ENCODE measurements at regions not wholly inside any gene's neighbourhood (a gene's known extent, or its start where the extent isn't known, plus 50 kb on each side); places are given as distances from the start of the nearest gene placed in this dataset.

DNA sequence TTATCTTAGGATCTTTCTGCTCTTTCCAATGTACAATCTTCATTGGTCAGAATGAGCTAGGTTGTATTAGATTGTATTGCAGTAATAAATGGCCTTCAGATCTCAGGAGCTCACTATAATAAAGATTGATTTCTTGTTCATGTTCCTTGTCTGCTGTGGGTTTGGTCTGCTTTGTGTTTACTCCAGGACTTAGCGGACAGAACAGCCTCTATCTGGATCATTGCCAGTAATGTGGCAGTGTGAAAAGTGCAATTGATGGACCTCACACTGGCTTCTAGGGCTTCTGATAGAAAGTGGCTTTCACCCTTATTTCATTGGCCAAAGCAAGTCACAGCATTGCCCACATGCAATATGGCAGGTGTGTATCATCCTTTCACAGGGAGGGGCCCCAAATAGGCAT, 81.2 kb downstream of the BTG1 start:
- peak overlapping the region in 1 of 2 donors; percentile 53 for H3K27ac Mint-ChIP-seq

DNA sequence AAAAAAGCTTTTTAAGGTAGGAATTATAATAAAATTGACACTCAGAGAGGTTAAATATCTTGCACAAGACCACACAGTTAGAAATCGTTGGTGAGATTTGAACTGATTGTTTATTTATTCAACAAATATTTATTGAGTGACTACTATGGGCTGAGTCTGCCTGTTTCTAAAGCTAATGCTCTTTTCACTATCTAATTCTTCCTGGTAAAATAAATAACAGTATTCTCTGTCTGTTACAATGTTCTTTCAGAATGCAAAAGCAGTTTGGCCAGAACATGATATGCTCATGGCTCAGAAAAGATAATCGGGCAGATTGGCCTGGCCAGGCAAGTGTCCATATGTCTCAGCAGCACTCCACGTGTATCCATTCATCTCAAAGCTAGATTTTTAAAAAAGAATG, 82.0 kb downstream of the BTG1 start:
- ChIA-PET CTCF (interaction anchor here in 1 of 2 donors (0.5 kb wide), 1 partner anchor 24 kb away, joined by 3 read pairs; no protein-coding TSS in a partner anchor), POLR2A (interaction anchor here (0.6 to 1.0 kb wide), 2 partner anchors 30 to 66 kb away, joined by 4 read pairs; no protein-coding TSS in a partner anchor)
- no peaks in the 10 kb centered on the region for H3K9me3 ChIP-seq
- no peak for DNase-seq
- Mint-ChIP-seq H3K4me1 (peaks cover 63 to 69% (median 69%) of the 10 kb centered on the region in 3 donors), H3K9me3 (no peaks in the 10 kb centered on the region), H3K4me3 (no peak overlapping the region), H3K27ac (peak overlapping the region in 1 of 2 donors; percentile 16), H3K27me3 (no peaks in the 10 kb centered on the region), H3K36me3 (peaks cover 13% of the 10 kb centered on the region)
- H3K4me3 ChIP-seq (ENCODE audit: control insufficient read depth in 1 of 2, extremely low read depth in 1 of 2, low read length in 1 of 2), result no peak overlapping the region
- H3K4me1 ChIP-seq (ENCODE audit: control insufficient read depth in 1 of 2, extremely low read depth in 1 of 2, insufficient read depth in 2 of 2, low read length in 2 of 2), result peaks cover 13 to 23% of the 10 kb centered on the region in 2 experiments
- no peaks in the 10 kb centered on the region for H3K36me3 ChIP-seq (ENCODE audit: control insufficient read depth in 2 of 2, extremely low read depth in 1 of 2, insufficient read depth in 1 of 2, low read length in 1 of 2)
- no peak for ATAC-seq (replicated peaks in 1 of 4)
- WGBS (ENCODE audit: insufficient coverage), result 100% methylated on average over 1 of the region's 3 CpGs
- H3K27ac ChIP-seq (ENCODE audit: low read length), result no peak overlapping the region
- H3K27me3 ChIP-seq (replicated peaks in 1 of 2; ENCODE audit: control insufficient read depth in 2 of 2, extremely low read depth in 1 of 2, insufficient read depth in 2 of 2, low read length in 1 of 2), result no peaks in the 10 kb centered on the region

More for the DNA sequence above, 81.2 kb downstream of the BTG1 start:
- H3K9me3 ChIP-seq, result no peaks in the 10 kb centered on the region
- peak overlapping the region; percentile 11 for H3K27ac ChIP-seq (ENCODE audit: low read length)
- no peaks in the 10 kb centered on the region for H3K27me3 Mint-ChIP-seq
- H3K4me3 Mint-ChIP-seq, result no peak overlapping the region
- DNase-seq (no peak), ATAC-seq (replicated peaks in 1 of 4) (no peak)
- H3K36me3 ChIP-seq (ENCODE audit: control insufficient read depth in 2 of 2, extremely low read depth in 1 of 2, insufficient read depth in 1 of 2, low read length in 1 of 2), result no peaks in the 10 kb centered on the region
- WGBS (ENCODE audit: insufficient coverage), result no CpG with 5 or more reads among the region's 1 CpG
- peaks cover 13% of the 10 kb centered on the region for H3K36me3 Mint-ChIP-seq
- ChIA-PET CTCF (interaction anchor here in 1 of 2 donors (0.5 to 1.3 kb wide), 3 partner anchors 23 to 253 kb away, joined by 3 to 4 read pairs (median 3); no protein-coding TSS in a partner anchor), POLR2A (interaction anchor here in 1 of 2 donors (0.6 kb wide), 1 partner anchor 10 kb away, joined by 5 read pairs; no protein-coding TSS in a partner anchor)
- no peaks in the 10 kb centered on the region for H3K27me3 ChIP-seq (replicated peaks in 1 of 2; ENCODE audit: control insufficient read depth in 2 of 2, extremely low read depth in 1 of 2, insufficient read depth in 2 of 2, low read length in 1 of 2)
- H3K4me1 ChIP-seq (ENCODE audit: control insufficient read depth in 1 of 2, extremely low read depth in 1 of 2, insufficient read depth in 2 of 2, low read length in 2 of 2), result peaks cover 6 to 15% of the 10 kb centered on the region in 2 experiments
- H3K4me1 Mint-ChIP-seq, result peaks cover 58 to 63% (median 61%) of the 10 kb centered on the region in 3 donors
- no peaks in the 10 kb centered on the region for H3K9me3 Mint-ChIP-seq
- no peak overlapping the region for H3K4me3 ChIP-seq (ENCODE audit: control insufficient read depth in 1 of 2, extremely low read depth in 1 of 2, low read length in 1 of 2)

DNA sequence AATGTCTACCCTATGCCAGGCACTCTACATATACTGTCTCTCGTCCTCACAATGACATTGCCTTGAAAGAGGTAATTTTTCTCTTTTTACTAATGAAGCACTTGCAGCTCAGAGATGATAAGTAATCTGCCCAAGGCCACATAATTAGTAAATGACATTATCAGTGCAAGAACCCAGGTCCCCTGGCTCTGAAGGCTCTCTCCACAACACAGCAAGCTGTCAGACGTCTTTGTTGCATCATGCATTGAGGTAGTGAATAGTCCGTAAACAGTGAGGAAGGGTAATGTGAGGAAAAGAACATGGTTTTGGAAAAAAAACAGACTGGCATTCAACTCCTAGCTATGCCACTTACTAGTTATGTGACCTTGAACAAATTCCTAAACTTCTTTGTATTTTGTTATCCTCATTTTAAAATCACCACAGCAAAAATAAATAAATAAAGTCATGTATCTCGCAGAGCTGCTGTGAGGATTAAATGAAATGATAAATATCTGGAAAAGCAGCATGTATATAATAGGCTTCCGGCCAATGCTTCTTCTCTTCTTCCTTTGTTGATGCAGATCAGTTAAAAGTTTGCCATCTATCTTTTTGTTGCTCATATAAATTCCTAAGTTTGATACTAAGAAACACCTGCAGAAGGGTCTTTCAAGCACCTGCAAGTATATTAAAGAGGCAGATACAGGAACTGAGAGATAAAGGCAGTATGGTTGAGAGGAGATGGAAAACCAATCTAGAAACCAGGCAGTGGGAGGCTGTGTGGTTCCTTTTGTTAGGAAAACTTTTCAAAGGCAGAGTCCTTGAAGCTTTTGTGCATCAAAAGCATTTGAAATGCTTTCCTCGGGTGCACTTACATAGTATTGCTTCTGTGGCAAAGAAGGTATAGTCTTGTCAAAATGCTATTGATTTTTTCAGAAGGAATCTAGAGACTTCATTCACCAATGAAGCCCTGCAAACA, 82.8 kb downstream of the BTG1 start:
- ATAC-seq (replicated peaks in 1 of 4), result no peak
- peak overlapping the region; percentile 7 to 62 for H3K27ac Mint-ChIP-seq
- H3K4me1 Mint-ChIP-seq, result peaks cover 71 to 77% (median 76%) of the 10 kb centered on the region in 3 donors
- H3K4me3 Mint-ChIP-seq, result peak overlapping the region in 1 of 3 donors; percentile 19
- Histone ChIP-seq H3K4me1 (ENCODE audit: control insufficient read depth in 1 of 2, extremely low read depth in 1 of 2, insufficient read depth in 2 of 2, low read length in 2 of 2) (peaks cover 16 to 29% of the 10 kb centered on the region in 2 experiments), H3K27me3 (replicated peaks in 1 of 2; ENCODE audit: control insufficient read depth in 2 of 2, extremely low read depth in 1 of 2, insufficient read depth in 2 of 2, low read length in 1 of 2) (no peaks in the 10 kb centered on the region), H3K9me3 (no peaks in the 10 kb centered on the region), H3K27ac (ENCODE audit: low read length) (no peak overlapping the region), H3K4me3 (ENCODE audit: control insufficient read depth in 1 of 2, extremely low read depth in 1 of 2, low read length in 1 of 2) (no peak overlapping the region), H3K36me3 (ENCODE audit: control insufficient read depth in 2 of 2, extremely low read depth in 1 of 2, insufficient read depth in 1 of 2, low read length in 1 of 2) (no peaks in the 10 kb centered on the region)
- no peaks in the 10 kb centered on the region for H3K9me3 Mint-ChIP-seq
- H3K27me3 Mint-ChIP-seq, result no peaks in the 10 kb centered on the region
- CTCF ChIA-PET, result interaction anchor here in 1 of 2 donors (0.6 kb wide), 1 partner anchor 10 kb away, joined by 3 read pairs; no protein-coding TSS in a partner anchor
- no peak for DNase-seq
- POLR2A ChIA-PET, result interaction anchor here (1.0 kb wide), 2 partner anchors 66 to 79 kb away, joined by 3 to 4 read pairs; no protein-coding TSS in a partner anchor
- peaks cover 13% of the 10 kb centered on the region for H3K36me3 Mint-ChIP-seq
- no CpG with 5 or more reads among the region's 6 CpGs for WGBS (ENCODE audit: insufficient coverage)

DNA sequence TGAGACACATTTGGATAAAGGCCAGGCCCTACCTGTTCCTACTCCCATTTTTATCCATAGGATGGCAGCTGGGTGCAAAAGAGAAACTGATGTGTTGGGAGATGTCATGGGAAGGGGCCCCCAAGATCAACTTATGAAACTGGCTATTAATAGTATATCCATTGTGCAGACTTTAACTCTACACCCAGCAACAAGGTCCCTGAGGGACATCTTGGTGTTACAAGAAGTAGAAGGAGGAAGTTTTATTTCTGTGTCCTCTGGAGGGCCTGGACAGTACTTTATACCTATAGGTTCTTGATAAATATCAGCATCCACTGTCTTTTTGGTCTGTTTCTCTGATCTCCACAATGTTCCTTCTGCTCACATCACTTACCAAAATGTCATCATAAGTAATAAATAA, 84.6 kb downstream of the BTG1 start:
- no peaks in the 10 kb centered on the region for H3K9me3 Mint-ChIP-seq
- peaks cover 84 to 90% (median 89%) of the 10 kb centered on the region in 3 donors for H3K4me1 Mint-ChIP-seq
- peaks cover 13% of the 10 kb centered on the region for H3K36me3 Mint-ChIP-seq
- no peaks in the 10 kb centered on the region for H3K36me3 ChIP-seq (ENCODE audit: control insufficient read depth in 2 of 2, extremely low read depth in 1 of 2, insufficient read depth in 1 of 2, low read length in 1 of 2)
- no peaks in the 10 kb centered on the region for H3K27me3 Mint-ChIP-seq
- ATAC-seq (replicated peaks in 1 of 4) (no peak), DNase-seq (no peak)
- H3K4me3 Mint-ChIP-seq, result no peak overlapping the region
- no peak overlapping the region for H3K27ac ChIP-seq (ENCODE audit: low read length)
- no peaks in the 10 kb centered on the region for H3K27me3 ChIP-seq (replicated peaks in 1 of 2; ENCODE audit: control insufficient read depth in 2 of 2, extremely low read depth in 1 of 2, insufficient read depth in 2 of 2, low read length in 1 of 2)
- H3K4me3 ChIP-seq (ENCODE audit: control insufficient read depth in 1 of 2, extremely low read depth in 1 of 2, low read length in 1 of 2), result no peak overlapping the region
- ChIA-PET POLR2A (interaction anchor here in 1 of 2 donors (0.6 kb wide), 1 partner anchor 46 kb away, joined by 3 read pairs; no protein-coding TSS in a partner anchor), CTCF (interaction anchor here in 1 of 2 donors (0.7 kb wide), 2 partner anchors 77 to 108 kb away, joined by 3 read pairs; no protein-coding TSS in a partner anchor)
- no peaks in the 10 kb centered on the region for H3K9me3 ChIP-seq
- H3K27ac Mint-ChIP-seq, result no peak overlapping the region
- peaks cover 20 to 29% of the 10 kb centered on the region in 2 experiments for H3K4me1 ChIP-seq (ENCODE audit: control insufficient read depth in 1 of 2, extremely low read depth in 1 of 2, insufficient read depth in 2 of 2, low read length in 2 of 2)

DNA sequence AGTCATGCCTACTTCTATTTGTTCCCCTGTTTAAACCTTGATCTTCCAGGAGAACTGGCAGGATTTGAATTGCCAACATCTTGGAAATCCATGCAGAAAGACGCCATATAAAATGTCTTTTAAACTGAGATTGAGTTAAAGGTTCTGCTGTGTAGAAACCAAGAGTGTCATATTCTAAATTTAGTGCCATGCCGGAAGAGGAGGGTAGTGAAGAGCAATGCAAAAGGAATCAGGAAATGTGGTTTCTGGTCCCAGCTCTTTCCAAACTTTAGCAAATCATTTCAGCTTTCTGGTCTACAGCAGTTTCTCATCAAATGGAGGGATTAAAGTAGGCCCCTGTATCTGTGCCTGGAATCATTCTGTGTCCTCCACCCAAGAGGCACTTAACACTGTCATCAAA, 85.7 kb downstream of the BTG1 start:
- H3K4me1 ChIP-seq (ENCODE audit: control insufficient read depth in 1 of 2, extremely low read depth in 1 of 2, insufficient read depth in 2 of 2, low read length in 2 of 2), result peaks cover 20 to 35% of the 10 kb centered on the region in 2 experiments
- Mint-ChIP-seq H3K4me1 (peaks cover 84 to 88% (median 87%) of the 10 kb centered on the region in 3 donors), H3K9me3 (no peaks in the 10 kb centered on the region), H3K27ac (peak overlapping the region in 1 of 2 donors; percentile 97), H3K27me3 (no peaks in the 10 kb centered on the region), H3K36me3 (peaks cover 17% of the 10 kb centered on the region), H3K4me3 (peak overlapping the region in 1 of 3 donors; percentile 59)
- no peak overlapping the region for H3K4me3 ChIP-seq (ENCODE audit: control insufficient read depth in 1 of 2, extremely low read depth in 1 of 2, low read length in 1 of 2)
- 75% methylated on average over 1 of the region's 2 CpGs for WGBS (ENCODE audit: insufficient coverage)
- H3K27me3 ChIP-seq (replicated peaks in 1 of 2; ENCODE audit: control insufficient read depth in 2 of 2, extremely low read depth in 1 of 2, insufficient read depth in 2 of 2, low read length in 1 of 2), result no peaks in the 10 kb centered on the region
- DNase-seq (no peak), ATAC-seq (replicated peaks in 1 of 4) (no peak)
- no peaks in the 10 kb centered on the region for H3K9me3 ChIP-seq
- no peak overlapping the region for H3K27ac ChIP-seq (ENCODE audit: low read length)
- no peaks in the 10 kb centered on the region for H3K36me3 ChIP-seq (ENCODE audit: control insufficient read depth in 2 of 2, extremely low read depth in 1 of 2, insufficient read depth in 1 of 2, low read length in 1 of 2)
- ChIA-PET POLR2A (interaction anchor here in 1 of 2 donors (0.6 kb wide), 1 partner anchor 14 kb away, joined by 5 read pairs; no protein-coding TSS in a partner anchor), CTCF (interaction anchor here (0.5 to 0.6 kb wide), 2 partner anchors 12 to 14 kb away, joined by 3 to 5 read pairs; no protein-coding TSS in a partner anchor)

DNA sequence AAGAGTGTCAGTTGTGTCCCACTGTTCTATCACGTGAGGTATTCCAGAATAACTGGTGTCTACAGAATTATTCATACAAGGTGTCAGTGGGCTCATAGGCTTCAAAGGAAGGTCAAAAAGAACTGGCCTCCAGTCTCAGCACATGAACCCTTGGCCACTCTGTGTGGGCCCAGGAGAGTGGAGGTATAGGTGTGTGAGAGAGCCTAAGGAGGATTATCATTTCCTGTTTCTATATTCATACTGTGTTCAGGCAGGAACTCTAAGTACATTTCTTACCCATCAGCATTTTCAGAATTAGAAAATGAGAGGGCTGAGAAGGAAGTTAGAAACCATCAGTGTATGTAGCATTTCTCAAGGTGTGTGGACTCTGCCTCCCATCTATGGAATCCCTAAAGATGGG, 87.0 kb downstream of the BTG1 start:
- Histone ChIP-seq H3K27me3 (replicated peaks in 1 of 2; ENCODE audit: control insufficient read depth in 2 of 2, extremely low read depth in 1 of 2, insufficient read depth in 2 of 2, low read length in 1 of 2) (no peaks in the 10 kb centered on the region), H3K4me3 (ENCODE audit: control insufficient read depth in 1 of 2, extremely low read depth in 1 of 2, low read length in 1 of 2) (no peak overlapping the region), H3K9me3 (no peaks in the 10 kb centered on the region), H3K36me3 (ENCODE audit: control insufficient read depth in 2 of 2, extremely low read depth in 1 of 2, insufficient read depth in 1 of 2, low read length in 1 of 2) (no peaks in the 10 kb centered on the region), H3K4me1 (ENCODE audit: control insufficient read depth in 1 of 2, extremely low read depth in 1 of 2, insufficient read depth in 2 of 2, low read length in 2 of 2) (peaks cover 17 to 35% of the 10 kb centered on the region in 2 experiments), H3K27ac (ENCODE audit: low read length) (peak overlapping the region; percentile 74)
- peaks cover 72 to 85% (median 84%) of the 10 kb centered on the region in 3 donors for H3K4me1 Mint-ChIP-seq
- peaks cover 14% of the 10 kb centered on the region for H3K36me3 Mint-ChIP-seq
- DNase-seq (no peak), ATAC-seq (replicated peaks in 1 of 4) (peak; percentile 45 to 66 (median 50))
- POLR2A ChIA-PET, result no interaction called here
- CTCF ChIA-PET, result no interaction called here
- no peaks in the 10 kb centered on the region for H3K9me3 Mint-ChIP-seq
- H3K27me3 Mint-ChIP-seq, result no peaks in the 10 kb centered on the region
- 50% methylated on average over 1 of the region's 1 CpG for WGBS (ENCODE audit: insufficient coverage)
- peak overlapping the region in 1 of 3 donors; percentile 59 for H3K4me3 Mint-ChIP-seq
- peak overlapping the region; percentile 94 to 97 for H3K27ac Mint-ChIP-seq

Measured in T-cell (primary cell).